Activated T-cell treated with anti-CD3 and anti-CD28 coated beads for 48 hours (primary cell): ENCODE measurements at regions not wholly inside any gene's neighbourhood (a gene's known extent, or its start where the extent isn't known, plus 50 kb on each side); places are given as distances from the start of the nearest gene placed in this dataset.
"Not testable (repeated sequence)": the region's sequence is repeated elsewhere in the genome, so short reads cannot be mapped to it uniquely, and the experiment has no call there.

ENCODE experiments used
- DNase-seq: peaks from one replicate; pipeline ENCODE4 v3.0.0-alpha.2; 2020; ENCODE audit warnings: low read depth

DNA sequence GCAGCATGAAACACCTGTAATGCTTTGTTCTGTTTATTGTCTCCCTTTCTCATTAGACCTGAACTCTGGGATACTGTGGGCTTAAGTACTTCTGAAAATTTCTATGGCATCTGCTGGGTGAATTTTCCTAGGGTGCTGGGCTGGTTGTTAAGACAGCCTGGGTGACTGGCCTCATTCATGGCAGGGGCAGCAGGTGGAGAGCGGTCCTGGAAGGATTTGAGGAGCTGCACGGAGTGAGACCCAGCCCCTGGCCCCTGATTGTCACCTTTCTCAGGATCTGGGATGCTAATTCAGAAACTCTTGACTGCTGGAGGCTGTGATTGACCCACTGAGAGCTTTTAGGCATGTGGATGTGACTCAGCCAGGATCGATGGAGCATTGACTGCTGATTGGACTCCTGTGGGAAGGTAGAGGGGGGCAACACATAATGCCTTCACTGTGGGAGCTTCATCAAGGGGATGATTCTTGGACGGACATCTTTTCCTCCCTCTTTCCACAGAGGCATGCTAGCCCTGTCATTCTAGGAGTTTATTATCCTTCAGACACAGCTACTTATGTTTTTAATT is 252.0 kb downstream of the GOLGA6L6 start:
- not testable (repeated sequence) for DNase-seq

DNA sequence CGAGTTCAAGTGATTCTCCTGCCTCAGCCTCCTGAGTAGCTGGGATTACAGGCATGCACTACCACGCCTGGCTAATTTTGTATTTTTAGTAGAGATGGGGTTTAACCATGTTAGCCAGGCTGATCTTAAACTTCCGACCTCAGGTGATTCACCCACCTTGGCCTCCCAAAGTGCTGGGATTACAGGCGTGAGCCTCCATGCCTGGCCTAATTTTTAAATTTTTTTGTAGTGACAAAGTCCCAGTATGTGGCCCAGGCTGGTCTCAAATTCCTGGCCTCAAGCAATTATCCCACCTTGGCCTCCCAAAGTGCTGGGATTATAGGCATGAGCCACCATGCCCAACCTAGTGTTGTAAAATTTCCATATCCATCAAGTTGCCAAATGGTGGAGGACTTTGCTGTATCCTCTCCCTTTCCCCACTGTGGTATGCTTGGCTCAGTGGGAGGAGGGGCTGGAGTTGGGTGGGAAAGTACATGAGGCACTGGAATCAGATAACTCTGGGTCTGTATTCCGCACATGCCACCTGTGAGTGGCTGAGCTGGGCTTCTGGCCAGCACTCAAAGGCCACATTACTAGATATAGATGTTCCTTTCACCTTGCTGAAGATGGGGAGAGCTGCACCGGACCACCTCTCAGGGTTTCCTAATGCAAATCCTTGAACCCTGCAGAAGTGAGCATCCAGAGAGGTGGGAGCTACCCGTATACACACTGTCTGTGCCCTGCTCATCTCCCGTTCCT is 252.6 kb downstream of the GOLGA6L6 start:
- DNase-seq = not testable (repeated sequence)

DNA sequence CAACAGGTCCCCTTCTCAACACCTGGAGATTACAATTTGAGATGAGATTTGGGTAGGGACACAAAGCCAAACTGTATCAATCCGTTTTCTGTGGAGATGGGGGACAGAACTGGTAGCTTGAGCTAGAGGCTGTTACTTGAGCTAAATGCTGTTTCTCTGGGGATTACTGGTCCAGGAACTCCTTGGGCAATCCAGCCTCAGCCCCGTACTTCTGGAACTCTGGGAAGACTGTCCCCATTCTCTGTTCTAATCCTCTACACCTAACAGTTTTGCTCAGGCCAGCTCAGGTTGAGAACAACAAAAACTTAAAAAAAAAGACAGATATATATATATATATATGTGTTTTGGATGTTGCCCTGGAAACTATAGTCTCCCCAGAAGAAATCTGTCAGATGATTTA is 255.0 kb downstream of the GOLGA6L6 start:
- not testable (repeated sequence) for DNase-seq

DNA sequence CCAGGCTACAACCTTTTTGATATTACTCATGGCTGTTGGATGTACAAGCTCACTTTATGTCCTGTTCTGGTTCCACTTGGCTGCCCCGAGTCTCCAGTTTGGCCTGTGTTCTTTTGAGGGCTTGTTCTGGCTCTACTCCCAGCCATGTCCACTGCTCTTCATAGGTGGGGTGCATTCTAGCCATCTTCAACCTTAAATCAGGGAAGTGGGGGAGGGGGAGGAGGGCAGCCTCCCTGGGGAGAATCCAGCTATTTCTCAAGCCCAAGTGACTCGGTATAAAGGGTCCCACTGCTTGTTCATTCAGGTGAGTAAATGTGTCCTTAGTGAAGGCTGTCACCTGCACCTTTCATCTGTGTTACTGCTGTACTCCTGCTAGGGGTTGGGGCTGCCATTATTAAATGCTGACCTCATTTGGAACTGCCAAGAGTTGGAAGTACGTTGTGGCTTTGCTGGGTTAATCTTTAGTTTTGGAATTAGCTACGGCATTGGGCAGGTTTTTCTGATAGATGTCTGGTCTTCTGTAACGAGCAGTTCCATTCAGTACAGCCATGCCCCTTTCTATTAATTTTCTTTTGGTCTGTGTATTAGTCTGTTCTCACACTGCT is 255.8 kb downstream of the GOLGA6L6 start:
- not testable (repeated sequence) for DNase-seq

DNA sequence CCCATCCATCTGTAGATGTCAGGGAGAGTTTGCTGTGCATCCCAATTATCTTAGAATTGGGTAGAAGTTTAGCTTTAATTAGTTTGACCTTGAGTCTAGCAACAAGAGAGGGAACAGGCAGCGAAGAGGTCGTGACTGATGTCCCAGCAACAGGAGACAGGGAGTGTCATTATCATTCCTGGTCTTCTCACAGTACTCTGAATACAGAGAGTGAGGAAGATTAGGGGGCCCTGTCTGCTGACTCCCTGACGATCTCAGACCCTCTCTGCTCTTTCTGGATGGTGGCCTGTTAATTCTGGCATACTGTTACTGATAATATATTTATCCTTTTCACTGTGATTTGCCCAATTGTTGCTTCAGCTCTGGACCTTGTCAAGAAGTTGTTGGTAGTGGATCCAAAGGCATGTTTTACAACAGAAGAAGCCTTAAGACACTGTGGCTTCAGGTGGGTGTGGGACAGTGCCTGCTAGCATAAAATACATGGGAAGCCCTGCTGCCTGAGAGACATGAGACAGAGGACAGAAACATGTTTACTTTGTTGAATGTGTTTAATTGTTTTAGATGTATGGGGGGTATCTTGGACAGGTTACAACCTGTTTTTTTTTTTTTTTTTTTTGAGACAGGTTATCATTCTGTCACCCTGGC is 256.6 kb downstream of the GOLGA6L6 start:
- DNase-seq = not testable (repeated sequence)

DNA sequence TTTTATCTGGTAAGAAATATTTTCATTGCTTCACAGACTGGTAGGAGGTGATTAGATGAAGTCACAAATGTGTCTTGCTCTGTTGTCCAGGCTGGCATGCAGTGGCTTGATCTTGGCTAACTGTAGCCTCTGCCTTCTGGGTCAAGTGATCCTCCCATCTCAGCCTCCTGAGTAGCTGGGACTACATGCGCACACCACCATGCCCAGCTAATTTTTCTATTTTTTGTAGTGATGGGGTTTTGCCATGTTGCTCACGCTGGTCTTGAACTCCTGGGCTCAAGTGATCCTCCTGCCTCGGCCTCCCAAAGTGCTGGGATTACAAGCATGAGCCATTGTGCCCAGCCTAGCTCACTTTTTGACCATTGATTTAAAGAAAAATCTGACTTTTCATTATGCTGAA is 257.9 kb downstream of the GOLGA6L6 start:
- DNase-seq = not testable (repeated sequence)

DNA sequence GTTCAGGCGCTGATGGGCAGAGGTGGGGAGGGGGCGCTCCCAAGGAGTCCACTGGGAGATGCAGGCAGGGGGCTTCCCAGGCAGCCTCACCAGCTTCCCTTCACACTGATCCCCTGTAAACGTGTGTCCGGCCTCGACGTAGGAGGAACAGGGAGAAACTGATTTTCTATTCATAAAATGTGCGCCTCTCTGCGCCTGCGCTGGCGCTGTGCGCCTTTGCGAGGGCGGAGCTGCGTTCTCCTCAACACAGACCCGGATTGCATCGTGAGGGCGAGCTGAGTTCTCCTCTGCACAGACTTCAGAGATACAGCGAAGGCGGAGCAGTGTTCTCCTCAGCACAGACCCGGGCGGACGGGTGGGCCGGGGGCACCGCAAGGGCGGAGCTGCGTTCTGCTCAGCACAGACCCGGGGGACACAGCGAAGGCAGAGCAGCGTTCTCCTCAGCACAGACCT is 259.1 kb downstream of the GOLGA6L6 start:
- DNase-seq = not testable (repeated sequence)

DNA sequence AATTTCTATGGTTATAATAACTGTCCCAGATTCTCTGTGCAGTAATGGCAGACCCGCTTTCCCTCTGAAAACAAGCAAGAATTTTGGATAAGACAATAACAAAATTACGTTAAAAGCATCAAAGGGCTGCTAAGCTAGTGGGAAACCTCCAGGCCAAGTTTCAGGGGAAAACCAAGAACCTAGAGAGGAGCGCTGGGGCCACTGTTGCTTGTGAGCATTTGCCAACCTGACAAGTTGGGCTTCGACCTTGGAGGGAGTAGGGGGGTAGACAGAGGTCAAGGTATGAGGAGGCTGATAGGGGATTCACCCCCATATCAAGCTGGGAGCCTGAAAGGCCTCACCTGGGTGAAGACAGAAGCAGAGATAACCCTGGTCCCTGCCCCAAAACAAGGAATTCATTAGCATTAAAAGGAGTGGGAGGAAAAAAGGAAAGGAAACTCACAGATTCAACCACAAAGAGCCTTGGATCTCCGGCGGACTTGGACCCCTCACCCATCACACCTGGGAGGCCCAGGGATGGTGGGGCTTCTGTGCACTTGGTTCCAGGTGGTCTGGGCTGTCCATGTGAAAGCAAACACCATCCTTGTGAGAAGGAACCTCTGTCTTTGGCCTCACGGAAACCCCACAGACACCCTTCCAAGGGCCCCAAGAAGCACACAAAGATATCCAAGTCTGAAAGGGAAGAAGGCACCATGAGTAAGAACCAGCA is 259.9 kb downstream of the GOLGA6L6 start:
- not testable (repeated sequence) for DNase-seq

DNA sequence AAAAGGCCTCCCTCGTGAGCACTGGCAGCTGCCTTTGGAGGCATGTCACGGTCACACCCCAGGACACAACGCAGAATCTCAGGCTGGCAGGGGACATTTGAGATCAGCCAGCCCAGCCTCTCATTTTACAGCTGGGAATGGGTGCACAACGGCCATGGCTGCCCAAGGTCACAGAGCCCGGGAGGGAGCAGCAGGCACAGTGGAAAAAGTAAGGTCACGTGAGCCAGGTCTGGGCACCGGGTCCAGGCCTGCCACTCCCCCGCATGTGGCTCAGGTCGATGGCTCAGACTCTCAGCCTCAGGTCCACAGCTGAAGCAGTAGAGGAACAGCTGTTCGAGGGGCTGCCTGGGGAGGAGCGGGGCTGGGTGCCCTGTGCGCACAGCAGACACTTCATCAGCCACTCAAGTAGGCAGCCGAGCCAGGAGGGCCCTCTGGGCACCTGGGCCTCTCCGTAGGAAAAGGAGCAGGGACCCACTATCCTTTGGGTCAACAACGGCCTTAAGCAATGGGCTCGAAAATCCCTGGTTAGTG is 260.6 kb downstream of the GOLGA6L6 start:
- DNase-seq = no peak

DNA sequence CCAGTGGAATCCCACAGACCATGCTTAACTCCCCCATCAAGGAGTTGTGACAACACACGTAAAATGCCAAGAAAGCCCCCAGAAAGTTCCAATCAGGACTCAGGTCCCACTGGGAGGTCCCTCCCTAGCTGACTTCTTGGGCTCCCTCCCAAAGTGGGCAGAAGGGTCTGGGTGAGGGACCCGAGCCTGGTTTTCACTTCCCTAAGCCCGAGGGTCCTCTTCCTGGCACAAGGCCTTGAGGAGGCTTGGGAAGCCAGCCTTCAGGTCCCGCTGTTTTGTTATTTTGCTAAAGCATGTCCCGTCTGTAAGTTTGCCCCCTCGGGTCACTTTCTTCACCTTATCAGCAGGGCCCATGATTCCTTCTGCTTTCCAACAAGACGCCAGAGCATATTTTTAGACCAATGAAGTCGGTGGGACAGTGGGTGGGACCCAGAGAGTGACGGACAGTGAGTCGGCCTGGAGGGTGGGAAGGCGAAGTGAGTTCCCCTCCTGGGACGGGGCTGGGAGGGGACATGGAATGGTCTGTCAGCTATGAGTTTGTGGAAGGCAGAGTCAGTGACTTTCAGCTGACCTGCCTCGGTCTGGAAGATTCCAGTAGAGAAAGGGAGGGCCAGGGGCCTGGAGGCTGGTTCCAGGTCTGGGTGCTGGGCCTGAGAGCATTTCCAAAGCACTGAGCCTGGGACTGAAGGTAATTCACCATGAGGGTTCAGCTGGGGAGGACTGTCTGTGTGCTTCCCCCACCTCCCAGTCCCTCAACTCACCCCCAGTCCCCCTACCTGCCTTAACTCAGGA is 261.3 kb downstream of the GOLGA6L6 start:
- DNase-seq = not testable (repeated sequence)

DNA sequence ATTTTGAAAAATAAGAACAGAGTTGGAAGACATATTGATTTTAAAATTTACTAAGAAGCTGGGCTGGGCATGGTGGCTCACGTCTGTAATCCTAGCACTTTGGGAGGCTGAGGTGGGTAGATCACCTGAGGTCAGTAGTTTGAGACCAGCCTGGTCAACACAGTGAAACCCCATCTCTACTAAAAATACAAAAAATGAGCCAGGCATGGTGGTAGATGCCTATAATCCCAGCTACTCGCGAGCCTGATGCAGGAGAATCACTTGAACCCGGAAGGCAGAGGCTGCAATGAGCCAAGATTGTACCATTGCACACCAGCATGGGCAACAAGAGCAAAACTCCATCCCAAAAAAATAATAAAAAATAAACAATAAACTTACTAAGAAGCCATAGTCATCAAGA is 262.5 kb downstream of the GOLGA6L6 start:
- not testable (repeated sequence) for DNase-seq

DNA sequence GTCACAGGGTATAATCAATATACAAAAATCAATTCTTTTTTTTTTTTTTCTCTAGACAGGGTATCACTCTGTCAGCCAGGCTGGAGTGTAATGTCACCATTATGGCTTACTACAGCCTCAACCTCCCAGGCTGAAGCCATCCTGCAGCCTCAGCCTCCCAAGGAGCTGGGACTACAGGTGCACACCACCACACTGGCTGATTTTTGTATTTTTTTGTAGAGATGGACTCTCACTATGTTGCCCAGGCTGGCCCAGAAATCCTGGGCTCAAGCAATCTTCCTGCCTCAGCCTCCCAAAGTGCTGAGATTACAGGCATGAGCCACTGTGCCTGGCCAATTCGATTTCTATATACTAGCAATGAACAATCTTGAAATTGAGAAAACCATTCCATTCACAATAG is 263.2 kb downstream of the GOLGA6L6 start:
- DNase-seq = not testable (repeated sequence)

DNA sequence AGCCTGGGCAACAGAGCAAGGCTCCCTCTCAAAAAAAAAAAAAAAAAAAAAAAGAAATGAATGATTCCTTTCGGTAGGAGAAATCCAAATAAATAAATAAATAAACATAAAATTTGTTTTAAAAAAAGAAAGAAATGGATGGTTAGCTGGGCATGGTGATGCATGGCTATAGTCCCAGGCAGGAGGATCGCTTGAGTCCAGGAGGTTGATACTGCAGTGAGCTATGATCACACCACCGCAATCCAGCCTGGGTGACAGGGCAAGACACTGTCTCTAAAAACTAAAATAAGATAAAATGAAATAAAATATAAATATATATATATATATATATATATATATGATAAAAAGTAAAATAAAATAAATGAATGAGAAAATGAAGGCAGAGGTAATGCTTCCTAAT is 264.1 kb downstream of the GOLGA6L6 start:
- DNase-seq = not testable (repeated sequence)

DNA sequence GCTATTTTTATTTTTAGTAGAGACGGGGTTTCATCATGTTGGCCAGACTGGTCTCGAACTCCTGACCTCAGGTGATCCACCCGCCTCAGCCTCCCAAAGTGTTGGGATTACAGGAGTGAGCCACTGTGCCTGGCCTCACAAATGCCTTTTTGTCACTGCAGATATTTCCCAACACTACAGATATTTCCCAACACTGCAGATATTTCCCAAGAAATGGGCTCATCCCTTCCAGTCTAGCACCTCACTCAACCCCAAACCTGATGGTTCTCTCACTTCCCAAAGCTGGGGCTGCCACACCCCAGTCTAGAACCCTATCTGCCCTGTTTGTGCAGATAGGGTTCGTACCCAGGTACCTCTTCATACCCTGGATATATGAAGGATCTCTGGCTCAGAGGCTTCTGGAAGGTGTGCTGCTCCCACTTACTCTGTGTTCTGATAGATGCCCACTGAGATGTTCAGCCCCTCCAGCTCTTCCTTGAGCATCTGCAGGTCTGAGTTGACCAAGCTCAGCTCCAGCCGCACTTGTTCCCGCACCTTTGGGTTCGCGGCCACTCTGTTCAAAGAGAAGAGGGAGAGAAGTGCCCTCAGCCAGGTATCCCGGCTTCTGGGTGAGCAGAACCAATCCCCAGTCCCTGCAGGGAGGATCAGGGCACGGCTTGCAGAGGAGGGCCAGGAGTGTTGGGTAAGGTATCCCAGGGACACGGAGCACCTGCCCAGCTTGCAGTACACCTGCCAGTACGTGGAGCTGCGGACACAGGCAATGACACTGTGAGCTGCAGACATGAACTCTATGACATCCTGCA is 265.1 kb downstream of the GOLGA6L6 start:
- not testable (repeated sequence) for DNase-seq

DNA sequence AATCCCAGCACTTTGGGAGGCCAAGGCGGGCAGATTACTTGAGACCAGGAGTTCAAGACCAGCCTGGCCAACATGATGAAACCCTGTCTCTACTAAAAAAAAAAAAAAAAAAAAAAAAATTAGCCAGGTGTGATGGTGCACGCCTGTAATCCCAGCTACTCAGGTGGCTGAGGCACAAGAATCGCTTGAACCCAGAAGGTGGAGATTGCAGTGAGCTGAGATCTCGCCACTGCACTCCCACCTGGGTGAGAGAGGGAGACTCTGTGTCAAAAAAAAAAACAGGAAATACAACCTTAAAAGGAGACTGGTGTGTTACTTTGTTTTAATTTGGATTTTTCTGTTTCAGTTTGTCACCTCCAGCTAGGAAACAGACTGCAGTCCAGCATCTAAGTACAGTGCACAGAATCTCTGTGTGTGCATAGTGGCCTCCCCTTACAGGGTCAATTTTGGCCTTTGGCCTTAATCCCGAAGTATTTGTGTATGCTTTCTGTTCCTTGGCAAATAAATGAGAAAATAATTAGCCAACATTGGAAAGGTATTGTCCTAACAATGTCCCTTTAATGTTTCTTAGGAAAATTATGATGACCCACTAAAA is 266.1 kb downstream of the GOLGA6L6 start:
- not testable (repeated sequence) for DNase-seq

DNA sequence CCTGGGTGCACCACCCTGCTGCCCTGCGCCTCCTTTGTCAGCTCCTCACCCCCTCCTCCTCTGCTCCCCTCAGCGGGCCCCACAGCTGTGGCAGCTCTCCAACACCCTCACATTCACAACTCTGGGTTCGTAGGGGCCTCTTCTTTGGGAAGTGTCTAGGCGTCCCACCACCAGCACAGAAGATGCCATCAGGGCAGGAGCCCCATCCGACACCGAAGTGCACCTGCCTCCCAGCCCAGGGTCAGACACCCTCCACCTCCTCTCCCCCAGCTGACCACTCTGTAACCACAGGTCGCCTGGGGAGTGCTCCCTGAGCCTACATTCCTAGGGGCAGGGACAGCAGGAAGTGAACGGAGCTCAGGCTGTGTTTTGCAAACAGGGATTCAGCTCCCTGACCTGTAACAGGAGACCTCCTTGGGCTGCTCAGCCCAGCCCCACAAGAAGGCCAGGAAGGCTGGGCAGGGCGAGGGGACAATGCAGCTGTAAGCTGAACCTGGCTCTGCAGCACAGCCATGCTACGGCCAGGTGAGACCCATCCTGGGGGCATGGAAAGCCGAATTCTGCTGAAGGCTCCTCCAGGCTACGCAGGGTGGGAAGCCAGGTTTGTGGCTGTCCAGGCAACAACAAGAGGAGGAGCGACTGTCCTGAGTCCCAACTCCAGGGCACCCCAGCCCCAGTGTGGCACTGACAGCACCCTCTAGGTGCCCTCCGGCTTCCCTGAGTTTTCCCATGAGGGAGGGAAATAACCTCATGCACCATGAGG is 269.0 kb downstream of the GOLGA6L6 start:
- no peak for DNase-seq

DNA sequence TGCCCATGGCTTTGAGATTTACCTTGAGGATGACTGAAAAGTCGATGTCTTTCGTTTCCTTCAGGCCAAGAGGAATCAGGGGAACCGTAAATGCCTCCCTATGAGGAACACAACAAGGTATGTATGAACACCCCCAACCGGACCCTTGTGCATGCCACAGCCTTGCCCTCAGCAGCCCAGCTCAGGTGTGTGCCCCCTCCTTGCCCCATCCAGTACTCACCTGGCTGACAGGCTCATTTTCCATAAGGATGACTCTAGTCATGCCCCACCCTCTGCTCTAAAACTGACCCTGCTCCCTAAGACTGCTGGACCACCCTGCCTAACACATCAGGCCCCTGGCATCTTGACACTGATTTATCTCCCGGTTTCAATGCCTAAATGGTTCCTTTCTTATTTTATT is 270.0 kb downstream of the GOLGA6L6 start:
- no peak for DNase-seq

DNA sequence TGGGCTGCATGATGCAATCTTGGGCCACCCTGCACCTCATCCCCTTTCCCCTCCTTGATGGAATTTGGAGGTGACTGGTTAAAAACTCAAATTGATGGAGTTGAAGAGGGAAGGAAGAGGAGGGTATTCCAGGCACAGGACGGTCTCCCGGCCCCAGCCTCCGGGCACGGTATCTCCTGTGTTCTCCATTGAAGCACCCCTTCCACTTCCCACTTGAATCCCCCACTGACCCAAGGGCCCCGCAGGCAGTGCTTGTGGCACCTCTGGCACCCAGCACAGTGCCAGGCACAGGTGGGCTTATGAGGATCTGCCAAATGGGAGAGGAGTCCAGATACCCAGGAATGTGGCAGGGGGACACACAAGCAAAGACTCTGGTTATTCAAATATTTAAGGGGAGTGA is 271.6 kb downstream of the GOLGA6L6 start:
- DNase-seq = not testable (repeated sequence)

DNA sequence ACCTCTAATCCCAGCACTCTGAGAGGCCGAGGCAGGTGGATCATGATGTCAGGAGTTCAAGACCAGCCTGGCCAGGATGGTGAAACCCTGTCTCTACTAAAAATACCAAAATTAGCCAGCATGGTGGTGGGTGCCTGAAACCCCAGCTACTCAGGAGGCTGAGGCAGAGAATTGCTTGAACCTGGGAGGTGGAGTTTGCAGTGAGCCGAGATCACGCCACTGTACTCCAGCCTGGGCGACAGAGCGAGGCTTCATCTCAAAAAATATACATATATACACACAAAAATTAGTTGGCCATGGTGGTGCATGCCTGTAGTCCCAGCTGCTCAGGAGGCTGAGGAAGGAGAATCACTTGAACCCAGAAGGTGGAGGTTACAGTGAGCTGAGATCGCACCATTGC is 273.6 kb downstream of the GOLGA6L6 start:
- DNase-seq = not testable (repeated sequence)
